ENCODE measurements at regions not wholly inside any gene's neighbourhood (a gene's known extent, or its start where the extent isn't known, plus 50 kb on each side); places are given as distances from the start of the nearest gene placed in this dataset.

GRCh38 chr5:167245868-167246267 lies 1045.6 kb upstream of the WWC1 start:
- no peak overlapping the region for H3K9ac ChIP-seq (ENCODE audit: low read length)
- no peak overlapping the region for H3K27ac ChIP-seq (ENCODE audit: low read depth, low read length)
- no peaks in the 10 kb centered on the region for H3K9me3 ChIP-seq (ENCODE audit: control insufficient read depth, insufficient read depth, low read depth, low read length)
- H3K27me3 ChIP-seq (ENCODE audit: control insufficient read depth, insufficient read depth, low read length), result no peaks in the 10 kb centered on the region
- no peaks in the 10 kb centered on the region for H3K36me3 ChIP-seq (ENCODE audit: control insufficient read depth, insufficient read depth, low read length)
- H3K4me1 ChIP-seq (ENCODE audit: control insufficient read depth, insufficient read depth, low read length), result 0 out of 2 replicates have a peak, but pooled peaks cover 2% of the 10 kb centered on the region
- H3K4me3 ChIP-seq (ENCODE audit: low read depth, low read length), result no peak overlapping the region

- Histone ChIP-seq H3K27ac (ENCODE audit: low read depth, low read length) (no peak overlapping the region), H3K9me3 (ENCODE audit: control insufficient read depth, insufficient read depth, low read depth, low read length) (no peaks in the 10 kb centered on the region), H3K27me3 (ENCODE audit: control insufficient read depth, insufficient read depth, low read length) (no peaks in the 10 kb centered on the region), H3K4me3 (ENCODE audit: low read depth, low read length) (no peak overlapping the region), H3K9ac (ENCODE audit: low read length) (no peak overlapping the region), H3K36me3 (ENCODE audit: control insufficient read depth, insufficient read depth, low read length) (no peaks in the 10 kb centered on the region), H3K4me1 (ENCODE audit: control insufficient read depth, insufficient read depth, low read length) (0 out of 2 replicates have a peak, but pooled peaks cover 2% of the 10 kb centered on the region)
Measured at GRCh38 chr5:167247816-167248215, 1043.6 kb upstream of the WWC1 start.

GRCh38 chr5:167248257-167248656 lies 1043.2 kb upstream of the WWC1 start:
- no peaks in the 10 kb centered on the region for H3K9me3 ChIP-seq (ENCODE audit: control insufficient read depth, insufficient read depth, low read depth, low read length)
- H3K4me1 ChIP-seq (ENCODE audit: control insufficient read depth, insufficient read depth, low read length), result 0 out of 2 replicates have a peak, but pooled peaks cover 2% of the 10 kb centered on the region
- no peaks in the 10 kb centered on the region for H3K36me3 ChIP-seq (ENCODE audit: control insufficient read depth, insufficient read depth, low read length)
- H3K4me3 ChIP-seq (ENCODE audit: low read depth, low read length), result no peak overlapping the region
- no peaks in the 10 kb centered on the region for H3K27me3 ChIP-seq (ENCODE audit: control insufficient read depth, insufficient read depth, low read length)
- no peak overlapping the region for H3K9ac ChIP-seq (ENCODE audit: low read length)
- H3K27ac ChIP-seq (ENCODE audit: low read depth, low read length), result no peak overlapping the region

- Histone ChIP-seq H3K27ac (ENCODE audit: low read depth, low read length) (no peak overlapping the region), H3K9ac (ENCODE audit: low read length) (no peak overlapping the region), H3K9me3 (ENCODE audit: control insufficient read depth, insufficient read depth, low read depth, low read length) (no peaks in the 10 kb centered on the region), H3K27me3 (ENCODE audit: control insufficient read depth, insufficient read depth, low read length) (no peaks in the 10 kb centered on the region), H3K4me1 (ENCODE audit: control insufficient read depth, insufficient read depth, low read length) (peaks cover 13% of the 10 kb centered on the region), H3K4me3 (ENCODE audit: low read depth, low read length) (no peak overlapping the region), H3K36me3 (ENCODE audit: control insufficient read depth, insufficient read depth, low read length) (no peaks in the 10 kb centered on the region)
Measured at GRCh38 chr5:167250996-167251395, 1040.4 kb upstream of the WWC1 start.

- no peaks in the 10 kb centered on the region for H3K9me3 ChIP-seq (ENCODE audit: control insufficient read depth, insufficient read depth, low read depth, low read length)
- H3K4me3 ChIP-seq (ENCODE audit: low read depth, low read length), result no peak overlapping the region
- H3K4me1 ChIP-seq (ENCODE audit: control insufficient read depth, insufficient read depth, low read length), result peaks cover 13% of the 10 kb centered on the region
- H3K27me3 ChIP-seq (ENCODE audit: control insufficient read depth, insufficient read depth, low read length), result no peaks in the 10 kb centered on the region
- H3K9ac ChIP-seq (ENCODE audit: low read length), result no peak overlapping the region
- H3K36me3 ChIP-seq (ENCODE audit: control insufficient read depth, insufficient read depth, low read length), result no peaks in the 10 kb centered on the region
- no peak overlapping the region for H3K27ac ChIP-seq (ENCODE audit: low read depth, low read length)
Measured at GRCh38 chr5:167254132-167254531, 1037.3 kb upstream of the WWC1 start.

GRCh38 chr5:167255926-167256325 lies 1035.5 kb upstream of the WWC1 start:
- H3K4me1 ChIP-seq (ENCODE audit: control insufficient read depth, insufficient read depth, low read length), result peaks cover 13% of the 10 kb centered on the region
- no peaks in the 10 kb centered on the region for H3K27me3 ChIP-seq (ENCODE audit: control insufficient read depth, insufficient read depth, low read length)
- no peak overlapping the region for H3K4me3 ChIP-seq (ENCODE audit: low read depth, low read length)
- H3K27ac ChIP-seq (ENCODE audit: low read depth, low read length), result no peak overlapping the region
- H3K9me3 ChIP-seq (ENCODE audit: control insufficient read depth, insufficient read depth, low read depth, low read length), result no peaks in the 10 kb centered on the region
- no peaks in the 10 kb centered on the region for H3K36me3 ChIP-seq (ENCODE audit: control insufficient read depth, insufficient read depth, low read length)
- H3K9ac ChIP-seq (ENCODE audit: low read length), result no peak overlapping the region

- Histone ChIP-seq H3K4me1 (ENCODE audit: control insufficient read depth, insufficient read depth, low read length) (0 out of 2 replicates have a peak, but pooled peaks cover 4% of the 10 kb centered on the region), H3K27ac (ENCODE audit: low read depth, low read length) (no peak overlapping the region), H3K27me3 (ENCODE audit: control insufficient read depth, insufficient read depth, low read length) (no peaks in the 10 kb centered on the region), H3K9me3 (ENCODE audit: control insufficient read depth, insufficient read depth, low read depth, low read length) (peaks cover 7% of the 10 kb centered on the region; the same call in 1 of the 2 replicates), H3K4me3 (ENCODE audit: low read depth, low read length) (no peak overlapping the region), H3K36me3 (ENCODE audit: control insufficient read depth, insufficient read depth, low read length) (no peaks in the 10 kb centered on the region), H3K9ac (ENCODE audit: low read length) (no peak overlapping the region)
Measured at GRCh38 chr5:167259806-167260205, 1031.6 kb upstream of the WWC1 start.

GRCh38 chr5:167261309-167262100 lies 1029.9 kb upstream of the WWC1 start:
- H3K9ac ChIP-seq (ENCODE audit: low read length), result no peak overlapping the region
- no peaks in the 10 kb centered on the region for H3K27me3 ChIP-seq (ENCODE audit: control insufficient read depth, insufficient read depth, low read length)
- H3K4me3 ChIP-seq (ENCODE audit: low read depth, low read length), result no peak overlapping the region
- no peaks in the 10 kb centered on the region for H3K4me1 ChIP-seq (ENCODE audit: control insufficient read depth, insufficient read depth, low read length)
- H3K27ac ChIP-seq (ENCODE audit: low read depth, low read length), result no peak overlapping the region
- H3K36me3 ChIP-seq (ENCODE audit: control insufficient read depth, insufficient read depth, low read length), result no peaks in the 10 kb centered on the region
- peaks cover 7% of the 10 kb centered on the region; the same call in 1 of the 2 replicates for H3K9me3 ChIP-seq (ENCODE audit: control insufficient read depth, insufficient read depth, low read depth, low read length)

- H3K4me1 ChIP-seq (ENCODE audit: control insufficient read depth, insufficient read depth, low read length), result peaks cover 2% of the 10 kb centered on the region; the same call in 1 of the 2 replicates
- no peaks in the 10 kb centered on the region for H3K27me3 ChIP-seq (ENCODE audit: control insufficient read depth, insufficient read depth, low read length)
- no peaks in the 10 kb centered on the region for H3K36me3 ChIP-seq (ENCODE audit: control insufficient read depth, insufficient read depth, low read length)
- H3K27ac ChIP-seq (ENCODE audit: low read depth, low read length), result no peak overlapping the region
- no peak overlapping the region for H3K9ac ChIP-seq (ENCODE audit: low read length)
- peaks cover 7% of the 10 kb centered on the region; the same call in 1 of the 2 replicates for H3K9me3 ChIP-seq (ENCODE audit: control insufficient read depth, insufficient read depth, low read depth, low read length)
- no peak overlapping the region for H3K4me3 ChIP-seq (ENCODE audit: low read depth, low read length)
Measured at GRCh38 chr5:167263185-167263584, 1028.3 kb upstream of the WWC1 start.

GRCh38 chr5:167264348-167264747 lies 1027.1 kb upstream of the WWC1 start:
- Histone ChIP-seq H3K9ac (ENCODE audit: low read length) (no peak overlapping the region), H3K9me3 (ENCODE audit: control insufficient read depth, insufficient read depth, low read depth, low read length) (peaks cover 7% of the 10 kb centered on the region; the same call in 1 of the 2 replicates), H3K36me3 (ENCODE audit: control insufficient read depth, insufficient read depth, low read length) (no peaks in the 10 kb centered on the region), H3K4me3 (ENCODE audit: low read depth, low read length) (no peak overlapping the region), H3K27ac (ENCODE audit: low read depth, low read length) (no peak overlapping the region), H3K4me1 (ENCODE audit: control insufficient read depth, insufficient read depth, low read length) (peaks cover 12% of the 10 kb centered on the region; the same call in 1 of the 2 replicates), H3K27me3 (ENCODE audit: control insufficient read depth, insufficient read depth, low read length) (no peaks in the 10 kb centered on the region)

GRCh38 chr5:167268337-167268736 lies 1023.1 kb upstream of the WWC1 start:
- no peak overlapping the region for H3K9ac ChIP-seq (ENCODE audit: low read length)
- no peak overlapping the region for H3K4me3 ChIP-seq (ENCODE audit: low read depth, low read length)
- H3K27me3 ChIP-seq (ENCODE audit: control insufficient read depth, insufficient read depth, low read length), result no peaks in the 10 kb centered on the region
- H3K36me3 ChIP-seq (ENCODE audit: control insufficient read depth, insufficient read depth, low read length), result no peaks in the 10 kb centered on the region
- H3K4me1 ChIP-seq (ENCODE audit: control insufficient read depth, insufficient read depth, low read length), result peaks cover 14% of the 10 kb centered on the region; the same call in 1 of the 2 replicates
- H3K9me3 ChIP-seq (ENCODE audit: control insufficient read depth, insufficient read depth, low read depth, low read length), result no peaks in the 10 kb centered on the region
- H3K27ac ChIP-seq (ENCODE audit: low read depth, low read length), result no peak overlapping the region
